HEK293T (cell line): ENCODE measurements at regions not wholly inside any gene's neighbourhood (a gene's known extent, or its start where the extent isn't known, plus 50 kb on each side); places are given as distances from the start of the nearest gene placed in this dataset.

Experiments used
- ARNT ChIP-seq: fragments of 450-650 bp; IDR thresholded peaks from 2 replicates; pipeline ENCODE4 v1.6.1; 2017; ENCODE audit warnings: mild to moderate bottlenecking
- BHLHE40 ChIP-seq: fragments of 450-650 bp; IDR thresholded peaks from 2 replicates; pipeline ENCODE4 v1.6.1; 2016; ENCODE audit warnings: mild to moderate bottlenecking, moderate library complexity, borderline replicate concordance
- CTBP1 ChIP-seq: fragments of 450-650 bp; IDR thresholded peaks from 2 replicates; pipeline ENCODE4 v1.6.1; 2016; ENCODE audit warnings: borderline replicate concordance
- FOXA1 ChIP-seq: fragments of 450-650 bp; IDR thresholded peaks from 2 replicates; pipeline ENCODE4 v1.6.1; 2016; ENCODE audit warnings: mild to moderate bottlenecking
- FOXK2 ChIP-seq: fragments of 450-650 bp; IDR thresholded peaks from 2 replicates; pipeline ENCODE4 v1.6.1; 2016; ENCODE audit warnings: mild to moderate bottlenecking
- FOXM1 ChIP-seq: fragments of 450-650 bp; IDR thresholded peaks from 2 replicates; pipeline ENCODE4 v1.6.1; 2017; ENCODE audit warnings: mild to moderate bottlenecking, borderline replicate concordance
- HDGF ChIP-seq: fragments of 450-650 bp; IDR thresholded peaks from 2 replicates; pipeline ENCODE4 v1.6.1; 2017; ENCODE audit warnings: antibody characterized with exemption, borderline replicate concordance
- L3MBTL2 ChIP-seq: fragments of 450-650 bp; conservative IDR thresholded peaks from 2 replicates; pipeline ENCODE4 v1.6.1; 2016; ENCODE audit warnings: mild to moderate bottlenecking
- NFRKB ChIP-seq: fragments of 450-650 bp; IDR thresholded peaks from 2 replicates; pipeline ENCODE4 v1.6.1; 2016; ENCODE audit warnings: mild to moderate bottlenecking, moderate library complexity
- SP1 ChIP-seq: fragments of 450-650 bp; IDR thresholded peaks from 2 replicates; pipeline ENCODE4 v1.6.1; 2017
- SUZ12 ChIP-seq: fragments of 450-650 bp; IDR thresholded peaks from 2 replicates; pipeline ENCODE4 v1.6.1; 2016; ENCODE audit warnings: mild to moderate bottlenecking
- TARDBP ChIP-seq: fragments of 450-650 bp; IDR thresholded peaks from 2 replicates; pipeline ENCODE4 v1.6.1; 2016
- ZNF384 ChIP-seq: fragments of 450-650 bp; IDR thresholded peaks from 2 replicates; pipeline ENCODE4 v1.6.1; 2016

DNA sequence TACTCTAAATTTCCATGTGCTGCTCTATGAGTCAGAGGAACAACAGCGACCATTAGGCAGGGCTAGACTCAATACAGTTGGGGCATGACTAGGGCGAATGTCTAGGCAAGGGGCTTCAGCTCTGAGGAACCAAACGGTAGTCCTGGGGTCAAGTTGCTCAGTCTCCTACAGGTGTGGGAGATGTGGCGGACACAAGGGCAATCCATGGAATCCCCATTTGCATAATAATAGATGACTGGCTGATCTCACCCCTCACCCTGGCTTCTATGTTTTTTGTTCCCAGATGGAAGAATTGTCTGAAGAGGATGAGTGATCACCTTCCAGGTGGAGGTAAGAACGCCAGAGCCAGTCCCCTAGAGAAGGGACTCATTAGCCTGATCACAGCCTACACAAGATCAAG, 1048.2 kb upstream of the MIR17HG start:
- TF ChIP-seq BHLHE40 (no peak), HDGF (no peak), FOXA1 (no peak), L3MBTL2 (no peak), FOXK2 (no peak), SP1 (no peak), FOXM1 (no peak), ZNF384 (no peak), CTBP1 (no peak), NFRKB (no peak), SUZ12 (no peak), ARNT (no peak), TARDBP (no peak)
